ENCODE measurements at regions not wholly inside any gene's neighbourhood (a gene's known extent, or its start where the extent isn't known, plus 50 kb on each side); places are given as distances from the start of the nearest gene placed in this dataset.

- TF ChIP-seq ZNF561 (CRISPR knock-in tag; conservative IDR thresholded peaks at IDR 0.05): no peak
- no peak for TF ChIP-seq EZH2 (IDR thresholded peaks at IDR 0.05; ENCODE audit: borderline replicate concordance, low read depth, low read length)
- no peak for TF ChIP-seq EHMT2 (IDR thresholded peaks at IDR 0.05)
- TF ChIP-seq ZNF224 (CRISPR knock-in tag; IDR thresholded peaks at IDR 0.05): no peak
- no peak for TF ChIP-seq ZNF384 (IDR thresholded peaks at IDR 0.05; ENCODE audit: low read depth, low read length)
- TF ChIP-seq TBL1XR1 (IDR thresholded peaks at IDR 0.05; ENCODE audit: low read length in 2 of 2): no peak
- no peak for TF ChIP-seq RCOR1 (IDR thresholded peaks at IDR 0.05; ENCODE audit: borderline replicate concordance in 1 of 2, low read depth in 2 of 2, low read length in 2 of 2)
- no peak for TF ChIP-seq HDAC2 (IDR thresholded peaks at IDR 0.05)
- TF ChIP-seq ZC3H8 (IDR thresholded peaks at IDR 0.05): no peak
- no peak for TF ChIP-seq ZBTB2 (IDR thresholded peaks at IDR 0.05)
- no peak for TF ChIP-seq CTCF (IDR thresholded peaks at IDR 0.05 in 2 of 3, conservative IDR thresholded peaks at IDR 0.05 in 1 of 3; ENCODE audit: insufficient read depth in 2 of 3, low read depth in 1 of 3, low read length in 3 of 3)
- TF ChIP-seq ZBTB43 (CRISPR knock-in tag; IDR thresholded peaks at IDR 0.05): no peak
Observed at GRCh38 chr16:27730661-27731210, 180.8 kb downstream of the KATNIP start.
